HG02938 (cell line): ENCODE measurements at regions not wholly inside any gene's neighbourhood (a gene's known extent, or its start where the extent isn't known, plus 50 kb on each side); places are given as distances from the start of the nearest gene placed in this dataset.
"Not testable (repeated sequence)": the region's sequence is repeated elsewhere in the genome, so short reads cannot be mapped to it uniquely, and the experiment has no call there.

Experiments
- ATAC-seq: cut with Tn5 transposase; IDR thresholded peaks from one replicate; pipeline ENCODE4 v1.9.1; 2021; ENCODE audit warnings: mild to moderate bottlenecking, moderate library complexity; ENCODE audit not compliant: unreplicated experiment

- ATAC-seq, result no peak
Observed at GRCh38 chr5:127133071-127133470, 59.8 kb upstream of the C5orf63 start.

GRCh38 chr5:127136908-127137307 is 63.6 kb upstream of the C5orf63 start:
- no peak for ATAC-seq

DNA sequence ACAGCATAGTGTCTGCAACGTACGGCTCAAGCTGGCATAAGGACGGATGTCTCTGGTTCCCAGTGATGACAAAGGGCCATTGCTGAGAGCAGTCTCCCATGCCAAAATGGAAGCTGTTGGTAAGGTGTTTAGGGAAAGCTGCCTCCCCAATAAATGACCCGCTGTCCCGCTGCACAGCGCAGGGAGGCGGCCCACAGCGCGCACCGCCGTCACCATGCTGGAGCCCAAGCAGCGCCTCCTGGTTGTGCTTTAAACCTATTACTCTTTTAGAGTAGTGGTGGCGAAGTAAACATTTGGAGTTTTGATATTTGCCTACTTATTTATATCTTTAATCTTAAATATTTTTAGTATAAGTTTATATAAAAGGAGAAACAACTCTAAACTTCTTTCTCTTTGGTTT is 70.4 kb upstream of the C5orf63 start:
- no peak for ATAC-seq

GRCh38 chr5:127153031-127153430 is 79.7 kb upstream of the C5orf63 start:
- ATAC-seq, result no peak

GRCh38 chr5:127153521-127153920 is 80.2 kb upstream of the C5orf63 start:
- ATAC-seq, result no peak

DNA sequence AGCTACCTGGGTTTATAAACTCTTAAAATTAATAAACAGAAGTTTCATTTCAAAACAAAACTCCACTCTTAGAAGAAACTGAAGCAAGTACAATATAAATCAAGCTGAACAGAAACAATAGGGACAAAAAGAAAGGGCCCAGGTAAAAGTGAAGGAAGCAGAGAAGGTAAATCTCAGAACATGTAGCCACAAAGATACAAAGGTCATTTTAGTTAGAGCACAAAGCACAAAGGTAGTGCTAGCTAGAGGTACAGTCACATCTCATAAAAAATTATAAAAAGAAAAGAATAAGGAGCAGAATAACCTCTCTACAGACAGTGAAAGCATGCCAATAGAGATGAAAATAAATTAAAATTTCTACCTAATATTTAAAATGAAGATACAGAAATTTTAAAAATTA is 90.4 kb upstream of the C5orf63 start:
- ATAC-seq, result no peak

- no peak for ATAC-seq
Observed at GRCh38 chr5:127170918-127171600, 97.8 kb upstream of the C5orf63 start.

DNA sequence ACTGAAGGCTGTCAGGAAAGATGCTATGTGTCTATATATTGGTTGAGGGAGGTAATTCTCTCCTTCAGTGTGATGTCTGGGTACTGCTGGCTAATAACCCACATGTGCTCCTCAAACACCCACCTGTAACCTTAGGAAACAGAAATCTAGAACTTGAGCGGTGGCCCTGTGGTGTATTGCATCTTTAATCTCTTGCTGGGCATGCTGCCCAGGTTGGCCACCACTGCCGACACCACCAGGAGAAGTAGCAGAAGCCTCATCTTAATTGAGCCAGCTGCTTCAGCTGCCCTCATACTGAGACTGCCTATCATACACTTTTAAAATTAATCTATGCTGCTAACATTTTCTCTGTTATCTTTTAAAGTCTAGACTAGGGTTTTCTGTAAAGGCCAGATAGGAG is 103.5 kb upstream of the C5orf63 start:
- no peak for ATAC-seq

DNA sequence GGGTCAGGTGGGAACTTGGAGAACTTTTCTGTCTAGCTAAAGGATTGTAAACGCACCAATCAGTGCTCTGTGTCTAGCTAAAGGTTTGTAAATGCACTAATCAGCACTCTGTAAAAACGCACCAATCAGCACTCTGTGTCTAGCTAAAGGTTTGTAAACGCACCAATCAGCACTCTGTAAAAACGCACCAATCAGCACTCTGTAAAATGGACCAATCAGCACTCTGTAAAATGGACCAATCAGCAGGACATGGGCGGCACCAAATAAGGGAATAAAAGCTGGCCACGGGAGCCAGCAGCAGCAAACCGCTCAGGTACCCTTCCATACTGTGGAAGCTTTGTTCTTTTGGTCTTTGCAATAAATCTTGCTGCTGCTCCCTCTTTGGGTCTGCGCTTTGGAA is 108.0 kb upstream of the MEGF10 start:
- not testable (repeated sequence) for ATAC-seq

DNA sequence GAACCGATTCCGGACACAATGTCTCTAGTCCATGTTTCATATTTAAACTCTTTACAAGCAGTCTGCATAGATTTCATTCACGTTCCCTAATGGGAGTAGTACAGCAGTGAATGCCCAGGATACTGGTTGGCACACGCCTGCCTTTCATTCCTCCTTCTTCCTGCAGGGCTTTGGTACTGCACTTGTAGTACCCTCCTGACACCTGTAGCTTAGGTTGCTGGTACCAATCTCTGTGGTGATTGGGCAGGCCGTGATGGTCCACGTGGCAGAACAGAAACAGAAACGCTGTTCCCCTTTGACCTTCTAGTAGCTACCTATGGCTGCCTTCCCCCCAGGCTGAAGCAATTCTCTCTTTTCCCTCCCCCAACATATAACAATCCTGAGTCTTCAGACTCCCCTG is 107.3 kb upstream of the MEGF10 start:
- no peak for ATAC-seq

GRCh38 chr5:127184851-127185250 is 105.7 kb upstream of the MEGF10 start:
- ATAC-seq, result no peak

DNA sequence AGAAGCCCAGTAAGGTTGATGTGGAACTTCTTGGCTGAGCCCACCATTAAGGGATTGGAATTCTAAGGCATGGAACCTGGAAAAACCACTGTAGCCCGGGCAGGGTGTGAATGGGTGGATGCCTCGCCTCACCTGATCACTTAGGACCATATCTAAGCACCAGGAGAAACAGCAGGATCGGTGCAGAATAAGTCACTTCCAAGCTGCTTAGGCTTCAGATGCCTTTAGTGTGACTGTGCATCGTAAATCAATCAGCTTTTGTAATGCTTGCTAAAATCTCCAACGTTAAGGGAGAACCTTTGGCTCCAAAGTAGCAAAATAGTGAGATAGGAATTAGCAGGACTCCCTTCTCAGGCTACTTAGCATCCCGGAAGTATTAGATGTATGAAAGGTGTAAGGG is 103.9 kb upstream of the MEGF10 start:
- ATAC-seq, result no peak

- no peak for ATAC-seq
Observed at GRCh38 chr5:127187706-127188105, 102.9 kb upstream of the MEGF10 start.

DNA sequence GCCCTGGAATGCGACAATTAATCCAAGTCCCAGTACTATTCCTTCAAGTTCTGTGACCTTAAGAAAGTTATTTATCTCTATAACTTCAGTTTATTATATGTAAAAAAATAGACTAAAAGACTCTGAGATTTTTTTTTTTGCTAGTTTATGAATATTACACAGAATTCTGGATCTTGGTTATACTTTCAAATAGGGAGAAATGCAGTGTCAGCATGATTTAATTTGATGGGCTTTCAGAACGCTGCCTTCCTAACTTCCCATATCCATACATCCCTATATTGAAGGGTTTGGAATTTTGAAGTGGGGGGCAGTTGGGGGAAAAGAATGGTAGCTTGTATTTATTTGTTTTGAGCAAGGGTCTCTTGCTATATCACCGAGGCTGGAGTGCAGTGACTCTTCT is 98.4 kb upstream of the MEGF10 start:
- ATAC-seq, result no peak

DNA sequence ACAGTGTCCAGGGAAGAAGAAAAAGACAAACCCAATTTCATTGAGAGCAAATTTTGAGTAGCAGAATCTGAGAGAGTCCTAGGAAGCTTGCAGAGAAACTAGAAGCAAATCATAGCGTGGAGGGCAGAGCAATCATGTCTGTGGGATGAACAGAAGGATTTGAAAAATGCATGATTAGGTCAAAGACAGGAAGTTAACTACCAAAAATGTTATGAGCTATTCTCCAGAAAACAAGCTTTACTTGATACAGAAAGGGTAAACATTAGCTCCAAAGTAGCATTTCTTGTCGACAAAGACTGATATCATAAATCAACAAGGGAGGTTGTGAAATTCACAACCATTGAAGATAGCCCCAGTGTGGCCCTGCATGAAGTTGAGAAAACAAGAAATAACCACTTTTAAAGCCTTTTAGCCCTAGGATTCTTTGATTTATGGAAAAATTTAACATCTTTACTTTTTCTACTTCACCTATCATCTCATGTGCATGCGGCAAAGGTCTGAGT is 97.7 kb upstream of the MEGF10 start:
- ATAC-seq, result no peak

GRCh38 chr5:127196042-127196441 is 94.6 kb upstream of the MEGF10 start:
- ATAC-seq, result no peak

DNA sequence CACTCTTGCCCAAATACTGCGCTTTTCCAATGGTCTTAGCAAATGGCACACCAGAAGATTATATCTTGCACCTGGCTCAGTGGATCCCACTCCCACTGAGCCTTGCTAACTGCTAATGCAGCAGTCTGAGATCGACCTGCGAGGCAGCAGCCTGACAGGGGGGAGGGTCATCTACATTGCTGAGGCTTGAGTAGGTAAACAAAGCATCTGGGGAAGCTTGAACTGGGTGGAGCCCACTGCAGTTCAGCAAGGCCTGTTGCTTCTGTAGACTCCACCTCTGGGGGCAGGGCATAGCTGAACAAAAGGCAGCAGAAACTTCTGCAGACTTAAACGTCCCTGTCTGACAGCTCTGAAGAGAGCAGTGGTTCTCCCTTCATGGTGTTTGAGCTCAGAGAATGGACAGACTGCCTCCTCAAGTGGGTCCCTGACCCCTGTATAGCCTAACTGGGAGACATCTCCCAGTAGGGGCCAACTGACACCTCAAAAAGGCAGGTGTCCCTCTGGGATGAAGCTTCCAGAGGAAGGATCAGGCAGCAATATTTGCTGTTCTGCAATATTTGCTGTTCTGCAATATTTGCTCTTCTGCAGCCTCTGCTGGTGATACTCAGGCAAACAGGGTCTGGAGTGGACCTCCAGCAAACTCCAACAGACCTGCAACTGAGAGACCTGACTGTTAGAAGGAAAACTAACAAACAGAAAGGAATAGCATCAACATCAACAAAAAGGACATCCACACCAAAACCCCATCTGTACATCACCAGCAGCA is 93.0 kb upstream of the MEGF10 start:
- ATAC-seq, result not testable (repeated sequence)

GRCh38 chr5:127202738-127203137 is 87.9 kb upstream of the MEGF10 start:
- ATAC-seq, result not testable (repeated sequence)

DNA sequence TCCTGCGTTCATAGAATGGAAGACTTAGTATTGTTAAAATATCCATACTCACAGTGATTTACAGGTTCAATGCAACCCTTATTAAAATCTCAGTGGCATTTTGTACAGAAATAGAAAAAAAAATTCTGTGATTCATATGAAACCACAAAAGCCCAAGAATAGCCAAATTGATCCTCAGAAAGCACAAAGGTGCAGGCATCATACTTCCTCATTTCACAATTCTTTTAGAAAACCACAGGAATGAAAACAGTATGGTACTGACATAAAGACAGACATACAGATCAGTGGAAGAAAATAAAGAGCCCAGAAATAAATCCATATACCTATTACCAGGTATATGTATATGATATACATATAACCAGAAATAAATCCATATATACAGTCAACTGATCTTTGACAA is 86.8 kb upstream of the MEGF10 start:
- ATAC-seq, result no peak

DNA sequence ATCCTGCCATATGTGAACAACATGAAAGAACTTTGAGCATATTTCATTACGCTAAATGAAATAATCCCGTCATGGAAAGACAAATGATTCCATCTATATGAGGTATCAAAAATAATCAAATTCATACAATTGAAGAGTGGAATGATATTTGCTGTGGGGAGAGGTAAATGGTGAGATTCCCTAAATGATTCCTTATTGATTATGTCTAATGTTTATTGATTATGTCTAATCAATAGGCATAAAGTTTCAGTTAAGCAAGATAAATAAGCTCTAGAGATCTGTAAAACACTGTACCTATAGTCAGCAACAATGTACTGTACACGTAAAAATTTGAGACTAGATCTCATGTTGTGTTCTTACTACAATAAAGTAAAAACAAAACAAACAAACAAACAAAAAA is 85.4 kb upstream of the MEGF10 start:
- ATAC-seq, result no peak

- no peak for ATAC-seq
Observed at GRCh38 chr5:127206320-127207113, 84.1 kb upstream of the MEGF10 start.

DNA sequence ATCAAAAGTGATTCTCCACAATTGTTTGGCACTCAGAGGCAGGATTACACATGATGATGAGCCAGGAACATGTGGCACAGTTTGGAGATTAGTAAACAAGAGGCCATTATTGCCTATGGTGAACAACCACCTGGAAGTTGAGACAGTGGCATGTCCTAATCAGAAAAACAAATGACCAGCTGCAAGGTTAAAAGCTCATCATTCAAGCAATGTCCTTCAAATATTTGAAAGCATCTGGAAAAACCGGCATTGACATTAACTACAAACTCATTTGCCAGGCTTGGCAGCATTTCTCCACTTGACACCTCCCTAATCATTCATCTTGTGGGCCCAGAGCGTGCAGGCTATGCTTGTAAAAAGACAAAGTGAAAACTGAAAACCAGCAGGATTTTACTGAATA is 80.6 kb upstream of the MEGF10 start:
- no peak for ATAC-seq
